A673 (cell line): ENCODE measurements at regions not wholly inside any gene's neighbourhood (a gene's known extent, or its start where the extent isn't known, plus 50 kb on each side); places are given as distances from the start of the nearest gene placed in this dataset.

ENCODE experiments used
- BruUV-seq: library from RNA; stranded (reverse); fragments of 400-500 nt; replicated peaks from 2 replicates; lab custom pipeline; 2021; lab: Mats Ljungman, UMichigan
- CTCF ChIA-PET: fragments of 300-600 bp; sonication (Branson Sonifier 250); formaldehyde crosslinking; loops from one replicate; lab custom pipeline; 2022; ENCODE audit warnings: antibody characterized with exemption; lab: Charles Lee
- POLR2A ChIA-PET: fragments of 300-600 bp; sonication (Branson Sonifier 250); formaldehyde crosslinking; loops from one replicate; lab custom pipeline; 2022; ENCODE audit warnings: antibody characterized with exemption; ENCODE audit not compliant: low non-redundant PET; lab: Charles Lee
- DNase-seq: peaks from one replicate; pipeline ENCODE4 v3.0.0-alpha.2; 2015; ENCODE audit warnings: low spot score
- H3K27ac ChIP-seq: fragments of 200-600 bp; sonication (generic); 2 replicates; pipeline ENCODE4 v1.5.1; 2016; ENCODE audit warnings: mixed run types, low read depth, mild to moderate bottlenecking, mixed read lengths, antibody characterized with exemption, low read length; ENCODE audit not compliant: poor library complexity, severe bottlenecking
- H3K27me3 ChIP-seq: fragments of 200-600 bp; sonication (generic); replicated peaks from 2 replicates; pipeline ENCODE4 v1.6.1; 2017; ENCODE audit warnings: mixed run types, low read depth, mild to moderate bottlenecking, mixed read lengths, antibody characterized with exemption, low read length; ENCODE audit not compliant: insufficient read depth, poor library complexity
- H3K36me3 ChIP-seq: fragments of 200-600 bp; sonication (generic); 2 replicates; pipeline ENCODE4 v1.6.1; 2016; ENCODE audit warnings: mixed run types, mild to moderate bottlenecking, mixed read lengths, antibody characterized with exemption, low read length; ENCODE audit not compliant: insufficient read depth, poor library complexity, severe bottlenecking
- H3K4me1 ChIP-seq: fragments of 200-600 bp; sonication (generic); 2 replicates; pipeline ENCODE4 v1.6.1; 2017; ENCODE audit warnings: mixed run types, mild to moderate bottlenecking, mixed read lengths, antibody characterized with exemption, low read length; ENCODE audit not compliant: insufficient read depth, poor library complexity, severe bottlenecking
- H3K4me3 ChIP-seq: fragments of 200-600 bp; sonication (generic); 2 replicates; pipeline ENCODE4 v1.5.1; 2016; ENCODE audit warnings: low read depth, mixed run types, mild to moderate bottlenecking, mixed read lengths, low read length; ENCODE audit not compliant: poor library complexity, severe bottlenecking
- H3K9me3 ChIP-seq: fragments of 200-600 bp; sonication (generic); 2 replicates; pipeline ENCODE4 v1.6.1; 2016; ENCODE audit warnings: mixed run types, low read depth, mild to moderate bottlenecking, mixed read lengths, antibody characterized with exemption, low read length; ENCODE audit not compliant: poor library complexity, severe bottlenecking
- CTCF ChIP-seq: fragments of 300-800, 200-600 bp; sonication (generic); conservative IDR thresholded peaks from 2 replicates; pipeline ENCODE4 v1.5.1; 2017; ENCODE audit warnings: low read depth, mild to moderate bottlenecking, antibody characterized with exemption, low read length, moderate library complexity, mixed read lengths
- EZH2 ChIP-seq: fragments of 200-600 bp; sonication (generic); IDR thresholded peaks from 2 replicates; pipeline ENCODE4 v1.6.1; 2017; ENCODE audit warnings: borderline replicate concordance, low read depth, mild to moderate bottlenecking, mixed read lengths, antibody characterized with exemption, low read length; ENCODE audit not compliant: poor library complexity, severe bottlenecking
- intact Hi-C: fragments of 100-400 bp; cut with micrococcal nuclease; formaldehyde crosslinking; loops from one replicate; pipeline ENCODE4 v1.10.0; 2022; ENCODE audit not compliant: unreplicated experiment

DNA sequence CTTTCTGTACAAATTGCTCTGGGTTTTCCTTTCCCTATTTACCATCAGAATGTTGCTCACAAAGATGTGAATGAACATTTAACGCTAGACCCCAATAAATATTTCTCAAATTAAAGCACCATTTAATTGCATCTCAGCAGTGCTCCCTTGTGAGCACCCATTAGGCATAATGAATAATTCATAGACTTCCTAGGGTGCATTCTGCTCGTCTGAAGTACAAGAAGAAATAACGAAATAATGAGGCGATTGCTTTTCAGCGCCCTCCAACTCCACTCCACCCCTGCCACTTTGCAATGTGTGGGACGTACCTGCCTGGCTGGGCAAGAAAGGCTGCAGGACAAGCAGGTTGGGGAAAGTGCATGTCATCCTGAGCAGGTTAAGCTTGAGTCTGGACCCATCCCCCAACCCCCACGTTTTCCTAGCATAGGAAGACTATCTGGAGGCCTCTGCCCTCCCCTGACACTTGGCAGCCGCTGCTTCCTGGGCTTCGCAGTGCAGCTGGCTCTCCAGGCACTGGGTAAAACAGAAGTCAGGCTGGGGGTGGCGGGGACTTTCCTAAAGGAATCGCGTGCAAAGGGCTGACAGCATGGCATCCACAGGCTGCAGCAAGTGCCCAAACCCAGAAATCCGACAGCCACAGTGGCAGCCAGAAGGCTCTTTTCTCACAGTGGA lies 253.7 kb downstream of the DUSP6 start:
- TF ChIP-seq EZH2 = no peak
- TF ChIP-seq CTCF = no peak
- peak; percentile 94 for DNase-seq
- Histone ChIP-seq H3K27ac (peak overlapping the region; percentile 60), H3K27me3 (no peaks in the 10 kb centered on the region), H3K4me3 (peak overlapping the region; percentile 26), H3K4me1 (peaks cover 45% of the 10 kb centered on the region), H3K36me3 (no peaks in the 10 kb centered on the region), H3K9me3 (no peaks in the 10 kb centered on the region)
- ChIA-PET POLR2A (no interaction called here), CTCF (interaction anchor here (0.9 kb wide), 1 partner anchor 58 kb away, joined by 4 read pairs; no protein-coding TSS in a partner anchor)
- intact Hi-C loops = loop anchor here (1.0 to 5.0 kb wide), 2 partner anchors 44 to 248 kb away; no protein-coding TSS in a partner anchor
- no TSS peak for BruUV-seq

DNA sequence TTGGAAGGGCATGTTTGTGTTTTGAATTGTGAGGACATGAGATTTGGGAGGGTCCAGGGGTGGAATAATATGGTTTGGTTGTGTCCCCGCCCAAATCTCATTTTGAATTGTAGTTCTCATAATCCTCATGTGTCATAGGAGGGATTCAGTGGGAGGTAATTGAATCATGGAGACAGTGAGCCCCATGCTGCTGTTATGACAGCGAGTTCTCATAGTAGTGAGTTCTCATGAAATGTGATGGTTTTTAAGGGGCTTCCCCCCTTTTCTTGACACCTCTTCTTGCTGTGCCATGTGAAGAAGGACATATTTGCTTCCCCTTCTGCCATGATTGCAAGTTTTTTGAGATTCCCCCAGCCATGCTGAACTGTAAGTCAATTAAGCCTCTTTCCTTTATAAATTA lies 260.0 kb downstream of the DUSP6 start:
- intact Hi-C loops = no loop called here
- CTCF ChIA-PET = no interaction called here

DNA sequence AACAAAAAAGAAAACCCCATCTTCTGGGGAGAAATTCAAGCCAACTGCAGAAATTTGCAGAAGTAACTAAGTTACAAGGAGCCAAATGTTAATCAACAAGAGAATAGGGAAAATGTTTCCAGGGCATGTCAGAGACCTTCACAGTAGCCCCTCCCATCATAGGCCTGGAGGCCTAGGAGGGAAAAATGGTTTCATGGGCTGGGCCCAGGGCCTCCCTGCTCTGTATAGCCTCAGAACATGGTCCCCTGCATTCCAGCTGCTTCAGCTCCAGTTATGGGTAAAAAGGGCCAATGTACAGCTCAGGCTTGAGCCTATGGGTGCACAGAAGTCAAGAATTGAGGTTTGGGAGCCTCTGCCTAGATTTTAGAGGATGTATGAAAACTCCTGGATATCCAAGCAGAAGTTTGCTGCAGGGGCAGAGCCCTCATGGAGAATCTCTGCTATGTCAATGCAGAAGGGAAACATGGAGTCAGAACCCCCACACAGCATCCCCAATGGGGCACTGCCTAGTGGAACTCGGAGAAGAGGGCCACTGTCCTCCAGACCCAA lies 260.9 kb downstream of the DUSP6 start:
- TF ChIP-seq CTCF = no peak
- no peak for TF ChIP-seq EZH2
- CTCF ChIA-PET = no interaction called here

More for the DNA sequence above, 260.0 kb downstream of the DUSP6 start:
- DNase-seq = no peak
- BruUV-seq = no TSS peak
- no peak overlapping the region for H3K4me3 ChIP-seq
- TF ChIP-seq CTCF (no peak), EZH2 (no peak)
- peaks cover 10% of the 10 kb centered on the region for H3K4me1 ChIP-seq
- POLR2A ChIA-PET = no interaction called here
- H3K27ac ChIP-seq = no peak overlapping the region
- no peaks in the 10 kb centered on the region for H3K36me3 ChIP-seq
- H3K27me3 ChIP-seq = no peaks in the 10 kb centered on the region
- peaks cover 24% of the 10 kb centered on the region for H3K9me3 ChIP-seq

More for the DNA sequence above, 260.9 kb downstream of the DUSP6 start:
- no peaks in the 10 kb centered on the region for H3K36me3 ChIP-seq
- POLR2A ChIA-PET = no interaction called here
- no peak overlapping the region for H3K4me3 ChIP-seq
- no peaks in the 10 kb centered on the region for H3K27me3 ChIP-seq
- H3K4me1 ChIP-seq = peaks cover 10% of the 10 kb centered on the region
- H3K27ac ChIP-seq = no peak overlapping the region
- no peak for DNase-seq
- peaks cover 24% of the 10 kb centered on the region for H3K9me3 ChIP-seq
- intact Hi-C loops = no loop called here
- BruUV-seq = no TSS peak
